HepG2 (cell line): ENCODE measurements at regions not wholly inside any gene's neighbourhood (a gene's known extent, or its start where the extent isn't known, plus 50 kb on each side); places are given as distances from the start of the nearest gene placed in this dataset.

ENCODE experiments used
- ATF2 ChIP-seq: sonication (generic); formaldehyde crosslinking; IDR thresholded peaks from 2 replicates; pipeline ENCODE4 v1.4.0; 2020; ENCODE audit warnings: missing genetic modification reagents
- ATF3 ChIP-seq: sonication (generic); formaldehyde crosslinking; IDR thresholded peaks from 2 replicates; pipeline ENCODE4 v1.4.0; 2020; ENCODE audit warnings: missing genetic modification reagents
- NFE2L1 ChIP-seq: sonication (generic); formaldehyde crosslinking; IDR thresholded peaks from 2 replicates; pipeline ENCODE4 v1.4.0; 2020; ENCODE audit warnings: missing genetic modification reagents, mild to moderate bottlenecking, borderline replicate concordance
- ONECUT2 ChIP-seq: sonication (generic); formaldehyde crosslinking; IDR thresholded peaks from 2 replicates; pipeline ENCODE4 v1.4.0; 2020; ENCODE audit warnings: missing genetic modification reagents
- RARA ChIP-seq: IDR thresholded peaks from 2 replicates; pipeline ENCODE4 v1.6.1; 2016; ENCODE audit warnings: missing genetic modification reagents, missing compliant biosample characterization
- SAFB2 ChIP-seq: sonication (generic); formaldehyde crosslinking; IDR thresholded peaks from 2 replicates; pipeline ENCODE4 v1.5.1; 2020; ENCODE audit warnings: missing genetic modification reagents, low read depth, mild to moderate bottlenecking, borderline replicate concordance
- SALL2 ChIP-seq: sonication (generic); formaldehyde crosslinking; IDR thresholded peaks from 2 replicates; pipeline ENCODE4 v1.8.1; 2023; ENCODE audit warnings: mild to moderate bottlenecking, missing genetic modification reagents, inconsistent platforms
- SP2 ChIP-seq: sonication (generic); formaldehyde crosslinking; IDR thresholded peaks from 2 replicates; pipeline ENCODE4 v1.5.1; 2020; ENCODE audit warnings: mild to moderate bottlenecking, missing genetic modification reagents
- TEAD3 ChIP-seq: optimal IDR thresholded peaks from 2 replicates; pipeline ENCODE3; 2016; ENCODE audit warnings: borderline replicate concordance
- TERF1 ChIP-seq: sonication (generic); formaldehyde crosslinking; IDR thresholded peaks from 2 replicates; pipeline ENCODE4 v1.8.0; 2022; ENCODE audit warnings: mild to moderate bottlenecking, missing genetic modification reagents, moderate library complexity
- TFAP4 ChIP-seq: sonication (generic); IDR thresholded peaks from 2 replicates; pipeline ENCODE4 v1.6.1; 2016; ENCODE audit warnings: low read depth, borderline replicate concordance
- ZBTB43 ChIP-seq: sonication (generic); formaldehyde crosslinking; conservative IDR thresholded peaks from 2 replicates; pipeline ENCODE4 v1.4.0; 2020; ENCODE audit warnings: missing genetic modification reagents
- ZC3H13 ChIP-seq: sonication (generic); formaldehyde crosslinking; IDR thresholded peaks from 2 replicates; pipeline ENCODE4 v1.8.1; 2023; ENCODE audit warnings: mild to moderate bottlenecking, missing genetic modification reagents, moderate library complexity
- ZMYM2 ChIP-seq: sonication (generic); formaldehyde crosslinking; IDR thresholded peaks from 2 replicates; pipeline ENCODE4 v1.8.0; 2022; ENCODE audit warnings: mild to moderate bottlenecking, missing genetic modification reagents
- ZNF180 ChIP-seq: sonication (generic); formaldehyde crosslinking; IDR thresholded peaks from 2 replicates; pipeline ENCODE4 v1.4.0; 2020; ENCODE audit warnings: low read depth, missing genetic modification reagents, borderline replicate concordance
- ZNF235 ChIP-seq: sonication (generic); formaldehyde crosslinking; IDR thresholded peaks from 2 replicates; pipeline ENCODE4 v1.8.1; 2023; ENCODE audit warnings: mild to moderate bottlenecking, missing genetic modification reagents, borderline replicate concordance
- ZNF264 ChIP-seq: sonication (generic); formaldehyde crosslinking; IDR thresholded peaks from 2 replicates; pipeline ENCODE4 v1.4.0; 2020; ENCODE audit warnings: missing genetic modification reagents
- ZNF3 ChIP-seq: IDR thresholded peaks from 2 replicates; pipeline ENCODE4 v1.7.0; 2017; ENCODE audit warnings: inconsistent platforms
- ZNF451 ChIP-seq: sonication (generic); formaldehyde crosslinking; IDR thresholded peaks from 2 replicates; pipeline ENCODE4 v1.5.0; 2020; ENCODE audit warnings: mild to moderate bottlenecking, missing genetic modification reagents
- ZNF468 ChIP-seq: sonication (generic); formaldehyde crosslinking; IDR thresholded peaks from 2 replicates; pipeline ENCODE4 v1.8.0; 2022; ENCODE audit warnings: mild to moderate bottlenecking, moderate library complexity, missing genetic modification reagents
- ZNF589 ChIP-seq: sonication (generic); formaldehyde crosslinking; conservative IDR thresholded peaks from 2 replicates; pipeline ENCODE4 v1.8.0; 2022; ENCODE audit warnings: mild to moderate bottlenecking, moderate library complexity, missing genetic modification reagents
- ZSCAN9 ChIP-seq: IDR thresholded peaks from 2 replicates; pipeline ENCODE4 v1.6.1; 2016; ENCODE audit warnings: borderline replicate concordance
- ZXDC ChIP-seq: sonication (generic); formaldehyde crosslinking; IDR thresholded peaks from 2 replicates; pipeline ENCODE4 v1.5.0; 2020; ENCODE audit warnings: mild to moderate bottlenecking, missing genetic modification reagents

- TF ChIP-seq TERF1 (CRISPR knock-in tag) (peak; percentile 89), ZNF3 (CRISPR knock-in tag) (peak; percentile 80; the same call in 1 of the 2 replicates), ATF2 (CRISPR knock-in tag) (peak; percentile 94), ZMYM2 (CRISPR knock-in tag) (no peak), ONECUT2 (CRISPR knock-in tag) (peak; percentile 81), TEAD3 (CRISPR knock-in tag) (peak; percentile 82), ZNF468 (CRISPR knock-in tag) (peak; percentile 95; the same call in 1 of the 2 replicates), RARA (peak; percentile 87), ZSCAN9 (CRISPR knock-in tag) (peak; percentile 100), TFAP4 (no peak), ATF3 (CRISPR knock-in tag) (peak; percentile 94), ZNF264 (CRISPR knock-in tag) (peak; percentile 97; the same call in 1 of the 2 replicates), SAFB2 (peak; percentile 81; the same call in 1 of the 2 replicates), ZNF589 (CRISPR knock-in tag) (peak; percentile 98), ZNF180 (no peak; the same call in 1 of the 2 replicates), NFE2L1 (CRISPR knock-in tag) (no peak), ZBTB43 (CRISPR knock-in tag) (peak; percentile 98), ZNF235 (peak; percentile 99), ZXDC (CRISPR knock-in tag) (peak; percentile 97), SP2 (peak; percentile 56), ZC3H13 (CRISPR knock-in tag) (peak; percentile 91), ZNF451 (peak; percentile 98), SALL2 (peak; percentile 93; the same call in 1 of the 2 replicates)
Observed at GRCh38 chr12:11500188-11500860, 105.0 kb upstream of the PRB2 start (continued).
